GM12865 (cell line): ENCODE measurements at regions not wholly inside any gene's neighbourhood (a gene's known extent, or its start where the extent isn't known, plus 50 kb on each side); places are given as distances from the start of the nearest gene placed in this dataset.

Experiments used
- DNase-seq: peaks from one replicate; pipeline ENCODE4 v3.0.0; 2010; ENCODE audit warnings: low read depth
- H3K4me3 ChIP-seq: 2 replicates; pipeline ENCODE4 v1.5.1; 2011; ENCODE audit warnings: mild to moderate bottlenecking, low read depth, low read length, control low read depth
- TF ChIP-seq, protein P1 (sequence below): IDR thresholded peaks from 2 replicates; pipeline ENCODE4 v1.5.1; 2011; ENCODE audit warnings: low read length, control low read depth, low read depth, inconsistent platforms; ENCODE audit not compliant: insufficient read depth; ENCODE audit errors: missing control alignments

- TF ChIP-seq, protein P1, sequence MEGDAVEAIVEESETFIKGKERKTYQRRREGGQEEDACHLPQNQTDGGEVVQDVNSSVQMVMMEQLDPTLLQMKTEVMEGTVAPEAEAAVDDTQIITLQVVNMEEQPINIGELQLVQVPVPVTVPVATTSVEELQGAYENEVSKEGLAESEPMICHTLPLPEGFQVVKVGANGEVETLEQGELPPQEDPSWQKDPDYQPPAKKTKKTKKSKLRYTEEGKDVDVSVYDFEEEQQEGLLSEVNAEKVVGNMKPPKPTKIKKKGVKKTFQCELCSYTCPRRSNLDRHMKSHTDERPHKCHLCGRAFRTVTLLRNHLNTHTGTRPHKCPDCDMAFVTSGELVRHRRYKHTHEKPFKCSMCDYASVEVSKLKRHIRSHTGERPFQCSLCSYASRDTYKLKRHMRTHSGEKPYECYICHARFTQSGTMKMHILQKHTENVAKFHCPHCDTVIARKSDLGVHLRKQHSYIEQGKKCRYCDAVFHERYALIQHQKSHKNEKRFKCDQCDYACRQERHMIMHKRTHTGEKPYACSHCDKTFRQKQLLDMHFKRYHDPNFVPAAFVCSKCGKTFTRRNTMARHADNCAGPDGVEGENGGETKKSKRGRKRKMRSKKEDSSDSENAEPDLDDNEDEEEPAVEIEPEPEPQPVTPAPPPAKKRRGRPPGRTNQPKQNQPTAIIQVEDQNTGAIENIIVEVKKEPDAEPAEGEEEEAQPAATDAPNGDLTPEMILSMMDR, result no peak
- DNase-seq, result no peak
- H3K4me3 ChIP-seq, result no peak overlapping the region
Measured at GRCh38 chr2:149984311-149984710, 396.7 kb upstream of the MMADHC start.

DNA sequence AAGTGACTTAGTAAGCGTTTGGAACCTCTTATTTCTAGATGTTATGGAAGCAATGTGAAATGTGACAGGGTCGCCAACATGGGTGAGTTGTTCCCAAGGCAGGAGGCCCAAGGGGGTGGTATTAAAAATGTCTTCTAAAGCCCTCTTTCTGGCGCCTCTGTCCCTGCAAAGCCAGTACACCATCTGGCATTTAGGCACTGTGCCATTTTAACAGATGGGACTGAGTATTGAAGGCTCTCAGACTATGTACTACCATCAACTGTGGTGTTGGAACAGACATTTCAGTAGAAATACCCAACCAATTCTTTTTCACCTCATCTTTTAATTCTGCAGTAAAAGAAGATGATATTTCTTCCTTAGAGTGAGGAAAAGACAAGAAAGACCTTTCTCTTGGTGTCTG is 384.5 kb upstream of the MMADHC start:
- TF ChIP-seq, protein P1, result no peak
- no peak for DNase-seq
- no peak overlapping the region for H3K4me3 ChIP-seq

DNA sequence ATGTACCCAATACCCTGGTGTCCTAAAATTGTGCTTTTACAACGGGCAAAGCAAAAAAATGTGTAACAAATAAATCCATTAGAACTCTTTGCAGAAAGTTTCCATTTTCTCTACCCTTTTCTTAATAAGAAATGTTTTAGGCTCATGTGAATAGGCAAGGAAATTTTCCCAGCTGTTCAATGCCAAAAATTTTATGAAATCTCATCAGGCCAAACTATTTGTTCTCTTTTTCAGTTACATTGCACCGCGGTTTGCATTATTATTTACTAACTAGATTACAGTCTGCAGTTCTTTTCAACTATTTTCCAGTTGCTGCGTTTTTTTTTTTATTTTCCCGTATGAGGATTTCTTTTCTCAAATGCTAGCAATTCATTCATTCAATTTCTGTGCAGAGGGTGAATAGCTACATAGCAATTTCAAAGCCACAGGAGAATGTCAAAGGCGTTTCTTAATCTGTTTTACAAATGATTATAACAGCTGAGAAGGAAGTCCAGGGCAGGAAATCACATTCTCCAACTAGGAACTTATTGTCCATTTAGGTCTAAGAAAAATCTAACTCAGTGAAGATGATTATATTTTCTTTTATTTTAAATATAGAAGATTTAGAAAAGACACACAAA is 367.5 kb upstream of the MMADHC start:
- no peak for DNase-seq
- no peak overlapping the region for H3K4me3 ChIP-seq
- TF ChIP-seq, protein P1, result no peak

DNA sequence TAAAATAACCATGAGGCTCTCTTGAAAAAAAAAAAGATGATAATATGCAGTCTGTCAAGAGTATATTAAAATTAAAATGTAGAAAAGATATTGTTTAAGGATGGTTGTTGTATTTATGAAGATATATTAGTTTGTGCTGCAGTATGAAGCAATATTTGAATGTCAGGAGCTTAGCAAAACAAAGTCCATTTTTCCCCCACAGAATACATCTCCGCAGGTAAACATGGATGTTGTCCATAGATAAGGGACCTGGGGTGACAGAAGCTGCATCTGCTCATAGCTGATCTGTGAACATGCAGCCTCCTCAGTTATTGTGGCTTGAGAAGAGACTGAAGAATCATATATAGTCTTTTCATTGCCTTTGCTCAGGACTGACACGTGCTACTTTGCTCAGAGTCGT is 366.1 kb upstream of the MMADHC start:
- H3K4me3 ChIP-seq, result no peak overlapping the region
- DNase-seq, result no peak
- TF ChIP-seq, protein P1, result no peak

- no peak for DNase-seq
- H3K4me3 ChIP-seq, result no peak overlapping the region
- TF ChIP-seq, protein P1, result no peak
Measured at GRCh38 chr2:149931486-149931885, 343.9 kb upstream of the MMADHC start.

DNA sequence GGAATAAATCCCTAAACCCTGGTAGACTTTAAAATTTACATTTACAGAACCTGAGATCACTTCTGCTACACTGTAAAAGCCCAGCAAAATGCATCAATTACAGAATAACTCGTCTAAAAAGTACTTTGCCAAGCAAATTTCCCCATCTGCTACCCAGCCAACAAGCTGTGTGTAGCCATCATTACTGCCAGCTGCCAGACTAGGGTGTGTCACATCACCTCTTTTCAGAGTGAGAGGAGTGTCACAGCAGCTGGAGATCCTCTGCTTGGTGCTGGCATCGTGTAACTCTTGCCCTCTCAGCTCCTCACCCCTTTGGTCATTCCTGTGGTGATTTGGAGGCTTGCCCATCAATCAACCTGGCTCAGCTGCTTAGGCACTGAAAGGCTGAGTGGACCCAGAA is 340.4 kb upstream of the MMADHC start:
- H3K4me3 ChIP-seq, result no peak overlapping the region
- no peak for DNase-seq
- TF ChIP-seq, protein P1, result no peak

- TF ChIP-seq, protein P1, result no peak
- no peak overlapping the region for H3K4me3 ChIP-seq
- no peak for DNase-seq
Measured at GRCh38 chr2:149926149-149926548, 338.6 kb upstream of the MMADHC start.
